HG02870 (cell line): ENCODE measurements at regions not wholly inside any gene's neighbourhood (a gene's known extent, or its start where the extent isn't known, plus 50 kb on each side); places are given as distances from the start of the nearest gene placed in this dataset.

Experiments
- ATAC-seq: cut with Tn5 transposase; IDR thresholded peaks from one replicate; pipeline ENCODE4 v1.9.1; 2021; ENCODE audit warnings: mild to moderate bottlenecking, moderate library complexity; ENCODE audit not compliant: unreplicated experiment

- ATAC-seq, result no peak
Observed at GRCh38 chr3:72153477-72154314, 368.7 kb upstream of the PROK2 start.

GRCh38 chr3:72152551-72153476 is 367.9 kb upstream of the PROK2 start:
- ATAC-seq, result no peak

- no peak for ATAC-seq
Observed at GRCh38 chr3:72151465-72152238, 366.7 kb upstream of the PROK2 start.

- no peak for ATAC-seq
Observed at GRCh38 chr3:72150634-72151412, 365.9 kb upstream of the PROK2 start.

GRCh38 chr3:72149645-72150300 is 364.8 kb upstream of the PROK2 start:
- no peak for ATAC-seq

GRCh38 chr3:72147600-72147999 is 362.7 kb upstream of the PROK2 start:
- ATAC-seq, result no peak

GRCh38 chr3:72145506-72146380 is 360.8 kb upstream of the PROK2 start:
- ATAC-seq, result no peak

- no peak for ATAC-seq
Observed at GRCh38 chr3:72144773-72145505, 360.0 kb upstream of the PROK2 start.

- no peak for ATAC-seq
Observed at GRCh38 chr3:72143966-72144717, 359.2 kb upstream of the PROK2 start.

- ATAC-seq, result no peak
Observed at GRCh38 chr3:72143322-72143721, 358.4 kb upstream of the PROK2 start.

- no peak for ATAC-seq
Observed at GRCh38 chr3:72142028-72142427, 357.1 kb upstream of the PROK2 start.

GRCh38 chr3:72141264-72141663 is 356.3 kb upstream of the PROK2 start:
- no peak for ATAC-seq

- ATAC-seq, result no peak
Observed at GRCh38 chr3:72139316-72139715, 354.4 kb upstream of the PROK2 start.

- ATAC-seq, result peak; percentile 37
Observed at GRCh38 chr3:72137865-72138861, 353.2 kb upstream of the PROK2 start.

- no peak for ATAC-seq
Observed at GRCh38 chr3:72135636-72136035, 350.7 kb upstream of the PROK2 start.

GRCh38 chr3:72134989-72135451 is 350.1 kb upstream of the PROK2 start:
- ATAC-seq, result peak; percentile 71
